K562 (cell line): ENCODE measurements at regions not wholly inside any gene's neighbourhood (a gene's known extent, or its start where the extent isn't known, plus 50 kb on each side); places are given as distances from the start of the nearest gene placed in this dataset.
"Not testable (repeated sequence)": the region's sequence is repeated elsewhere in the genome, so short reads cannot be mapped to it uniquely, and the experiment has no call there.

ENCODE experiments used
- CHD2 ChIP-seq: IDR thresholded peaks from 2 replicates; pipeline ENCODE4 v1.6.1; 2011; ENCODE audit warnings: low read depth, low read length
- EP300 ChIP-seq: IDR thresholded peaks from 2 replicates; pipeline ENCODE4 v1.6.1; 2012; ENCODE audit warnings: low read length, improper control_type of control experiment
- SMAD4 ChIP-seq: fragments of 250-450 bp; sonication (Bioruptor Pico); conservative IDR thresholded peaks from 2 replicates; pipeline ENCODE4 v1.8.0; 2021; ENCODE audit warnings: inconsistent platforms, mild to moderate bottlenecking, moderate library complexity
- TOE1 ChIP-seq, 2 experiments: fragments of 450-650 bp in 1 of 2; sonication (generic) in 1 of 2; formaldehyde crosslinking in 1 of 2; IDR thresholded peaks; 2 replicates each; pipeline versions ENCODE4 v1.7.1 to v1.8.0; 2016 to 2022; ENCODE audit warnings: borderline replicate concordance in 2 of 2, mild to moderate bottlenecking in 2 of 2, antibody characterized with exemption in 1 of 2, inconsistent platforms in 1 of 2, low read depth in 1 of 2, missing genetic modification reagents in 1 of 2, moderate library complexity in 1 of 2
- ZBTB7A ChIP-seq: IDR thresholded peaks from 2 replicates; pipeline ENCODE4 v1.6.1; 2011; ENCODE audit warnings: low read depth, mild to moderate bottlenecking, low read length, moderate library complexity, borderline replicate concordance; ENCODE audit not compliant: control insufficient read depth
- ZNF644 ChIP-seq: fragments of 200-800 bp; sonication (Bioruptor generic); IDR thresholded peaks from 2 replicates; pipeline ENCODE4 v1.6.1; 2016; ENCODE audit warnings: low read depth, missing genetic modification characterization, missing compliant biosample characterization
- TF ChIP-seq, protein P1 (sequence below): fragments of 450-650 bp; IDR thresholded peaks from 2 replicates; pipeline ENCODE4 v1.6.1; 2016; ENCODE audit warnings: mild to moderate bottlenecking, moderate library complexity

GRCh38 chr12:105895197-105895832 lies 243.4 kb downstream of the NUAK1 start (continued):
- TF ChIP-seq, protein P1, sequence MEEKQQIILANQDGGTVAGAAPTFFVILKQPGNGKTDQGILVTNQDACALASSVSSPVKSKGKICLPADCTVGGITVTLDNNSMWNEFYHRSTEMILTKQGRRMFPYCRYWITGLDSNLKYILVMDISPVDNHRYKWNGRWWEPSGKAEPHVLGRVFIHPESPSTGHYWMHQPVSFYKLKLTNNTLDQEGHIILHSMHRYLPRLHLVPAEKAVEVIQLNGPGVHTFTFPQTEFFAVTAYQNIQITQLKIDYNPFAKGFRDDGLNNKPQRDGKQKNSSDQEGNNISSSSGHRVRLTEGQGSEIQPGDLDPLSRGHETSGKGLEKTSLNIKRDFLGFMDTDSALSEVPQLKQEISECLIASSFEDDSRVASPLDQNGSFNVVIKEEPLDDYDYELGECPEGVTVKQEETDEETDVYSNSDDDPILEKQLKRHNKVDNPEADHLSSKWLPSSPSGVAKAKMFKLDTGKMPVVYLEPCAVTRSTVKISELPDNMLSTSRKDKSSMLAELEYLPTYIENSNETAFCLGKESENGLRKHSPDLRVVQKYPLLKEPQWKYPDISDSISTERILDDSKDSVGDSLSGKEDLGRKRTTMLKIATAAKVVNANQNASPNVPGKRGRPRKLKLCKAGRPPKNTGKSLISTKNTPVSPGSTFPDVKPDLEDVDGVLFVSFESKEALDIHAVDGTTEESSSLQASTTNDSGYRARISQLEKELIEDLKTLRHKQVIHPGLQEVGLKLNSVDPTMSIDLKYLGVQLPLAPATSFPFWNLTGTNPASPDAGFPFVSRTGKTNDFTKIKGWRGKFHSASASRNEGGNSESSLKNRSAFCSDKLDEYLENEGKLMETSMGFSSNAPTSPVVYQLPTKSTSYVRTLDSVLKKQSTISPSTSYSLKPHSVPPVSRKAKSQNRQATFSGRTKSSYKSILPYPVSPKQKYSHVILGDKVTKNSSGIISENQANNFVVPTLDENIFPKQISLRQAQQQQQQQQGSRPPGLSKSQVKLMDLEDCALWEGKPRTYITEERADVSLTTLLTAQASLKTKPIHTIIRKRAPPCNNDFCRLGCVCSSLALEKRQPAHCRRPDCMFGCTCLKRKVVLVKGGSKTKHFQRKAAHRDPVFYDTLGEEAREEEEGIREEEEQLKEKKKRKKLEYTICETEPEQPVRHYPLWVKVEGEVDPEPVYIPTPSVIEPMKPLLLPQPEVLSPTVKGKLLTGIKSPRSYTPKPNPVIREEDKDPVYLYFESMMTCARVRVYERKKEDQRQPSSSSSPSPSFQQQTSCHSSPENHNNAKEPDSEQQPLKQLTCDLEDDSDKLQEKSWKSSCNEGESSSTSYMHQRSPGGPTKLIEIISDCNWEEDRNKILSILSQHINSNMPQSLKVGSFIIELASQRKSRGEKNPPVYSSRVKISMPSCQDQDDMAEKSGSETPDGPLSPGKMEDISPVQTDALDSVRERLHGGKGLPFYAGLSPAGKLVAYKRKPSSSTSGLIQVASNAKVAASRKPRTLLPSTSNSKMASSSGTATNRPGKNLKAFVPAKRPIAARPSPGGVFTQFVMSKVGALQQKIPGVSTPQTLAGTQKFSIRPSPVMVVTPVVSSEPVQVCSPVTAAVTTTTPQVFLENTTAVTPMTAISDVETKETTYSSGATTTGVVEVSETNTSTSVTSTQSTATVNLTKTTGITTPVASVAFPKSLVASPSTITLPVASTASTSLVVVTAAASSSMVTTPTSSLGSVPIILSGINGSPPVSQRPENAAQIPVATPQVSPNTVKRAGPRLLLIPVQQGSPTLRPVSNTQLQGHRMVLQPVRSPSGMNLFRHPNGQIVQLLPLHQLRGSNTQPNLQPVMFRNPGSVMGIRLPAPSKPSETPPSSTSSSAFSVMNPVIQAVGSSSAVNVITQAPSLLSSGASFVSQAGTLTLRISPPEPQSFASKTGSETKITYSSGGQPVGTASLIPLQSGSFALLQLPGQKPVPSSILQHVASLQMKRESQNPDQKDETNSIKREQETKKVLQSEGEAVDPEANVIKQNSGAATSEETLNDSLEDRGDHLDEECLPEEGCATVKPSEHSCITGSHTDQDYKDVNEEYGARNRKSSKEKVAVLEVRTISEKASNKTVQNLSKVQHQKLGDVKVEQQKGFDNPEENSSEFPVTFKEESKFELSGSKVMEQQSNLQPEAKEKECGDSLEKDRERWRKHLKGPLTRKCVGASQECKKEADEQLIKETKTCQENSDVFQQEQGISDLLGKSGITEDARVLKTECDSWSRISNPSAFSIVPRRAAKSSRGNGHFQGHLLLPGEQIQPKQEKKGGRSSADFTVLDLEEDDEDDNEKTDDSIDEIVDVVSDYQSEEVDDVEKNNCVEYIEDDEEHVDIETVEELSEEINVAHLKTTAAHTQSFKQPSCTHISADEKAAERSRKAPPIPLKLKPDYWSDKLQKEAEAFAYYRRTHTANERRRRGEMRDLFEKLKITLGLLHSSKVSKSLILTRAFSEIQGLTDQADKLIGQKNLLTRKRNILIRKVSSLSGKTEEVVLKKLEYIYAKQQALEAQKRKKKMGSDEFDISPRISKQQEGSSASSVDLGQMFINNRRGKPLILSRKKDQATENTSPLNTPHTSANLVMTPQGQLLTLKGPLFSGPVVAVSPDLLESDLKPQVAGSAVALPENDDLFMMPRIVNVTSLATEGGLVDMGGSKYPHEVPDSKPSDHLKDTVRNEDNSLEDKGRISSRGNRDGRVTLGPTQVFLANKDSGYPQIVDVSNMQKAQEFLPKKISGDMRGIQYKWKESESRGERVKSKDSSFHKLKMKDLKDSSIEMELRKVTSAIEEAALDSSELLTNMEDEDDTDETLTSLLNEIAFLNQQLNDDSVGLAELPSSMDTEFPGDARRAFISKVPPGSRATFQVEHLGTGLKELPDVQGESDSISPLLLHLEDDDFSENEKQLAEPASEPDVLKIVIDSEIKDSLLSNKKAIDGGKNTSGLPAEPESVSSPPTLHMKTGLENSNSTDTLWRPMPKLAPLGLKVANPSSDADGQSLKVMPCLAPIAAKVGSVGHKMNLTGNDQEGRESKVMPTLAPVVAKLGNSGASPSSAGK, result peak; percentile 13; the same call in 1 of the 2 replicates
- TF ChIP-seq CHD2 (peak; percentile 44; the same call in 1 of the 2 replicates), EP300 (peak; percentile 71), ZNF644 (tag) (peak; percentile 52; the same call in 1 of the 2 replicates), TOE1 (IDR thresholded peaks at IDR 0.05; ENCODE audit: borderline replicate concordance) (peak; percentile 65; the same call in 1 of the 2 replicates), ZBTB7A (0 out of 2 replicates have a peak, but pooled peaks have one; percentile 18), SMAD4 (0 out of 2 replicates have a peak, but pooled peaks have one; percentile 40)
- not testable (repeated sequence) for TF ChIP-seq TOE1 (CRISPR knock-in tag; IDR thresholded peaks at IDR 0.05; ENCODE audit: borderline replicate concordance, low read depth)
- TF ChIP-seq, all 486 proteins: peak for 44; not testable (repeated sequence) for 442
